ENCODE measurements at regions not wholly inside any gene's neighbourhood (a gene's known extent, or its start where the extent isn't known, plus 50 kb on each side); places are given as distances from the start of the nearest gene placed in this dataset.

DNA sequence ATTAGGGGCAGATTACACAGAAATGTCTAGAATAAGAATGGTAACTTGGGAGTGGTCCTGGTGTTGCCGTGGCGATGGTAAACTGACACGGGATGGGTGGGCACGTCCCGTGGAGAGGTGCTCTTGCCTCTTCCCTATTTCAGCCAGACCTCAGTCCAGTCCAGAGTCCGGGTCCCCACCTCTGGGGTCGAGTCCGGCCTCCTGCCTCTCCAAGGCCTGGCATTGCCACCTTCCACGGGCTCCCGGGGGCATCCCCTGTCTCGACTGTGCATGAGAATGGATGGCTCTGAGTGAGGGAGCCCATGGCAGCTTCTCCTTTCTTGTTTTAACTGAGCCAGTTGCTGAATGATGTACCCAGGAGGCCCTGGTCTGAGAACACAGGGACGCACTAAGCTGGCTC lies 142.3 kb downstream of the SOX1 start:
- TF ChIP-seq CTCF (IDR thresholded peaks at IDR 0.05 in 4 of 5, conservative IDR thresholded peaks at IDR 0.05 in 1 of 5) (no peak), POLR2A (IDR thresholded peaks at IDR 0.05) (no peak)
